HG03097 (cell line): ENCODE measurements at regions not wholly inside any gene's neighbourhood (a gene's known extent, or its start where the extent isn't known, plus 50 kb on each side); places are given as distances from the start of the nearest gene placed in this dataset.

Source experiments
- ATAC-seq: cut with Tn5 transposase; IDR thresholded peaks from one replicate; pipeline ENCODE4 v1.9.1; 2021; ENCODE audit not compliant: unreplicated experiment, low FRiP score

DNA sequence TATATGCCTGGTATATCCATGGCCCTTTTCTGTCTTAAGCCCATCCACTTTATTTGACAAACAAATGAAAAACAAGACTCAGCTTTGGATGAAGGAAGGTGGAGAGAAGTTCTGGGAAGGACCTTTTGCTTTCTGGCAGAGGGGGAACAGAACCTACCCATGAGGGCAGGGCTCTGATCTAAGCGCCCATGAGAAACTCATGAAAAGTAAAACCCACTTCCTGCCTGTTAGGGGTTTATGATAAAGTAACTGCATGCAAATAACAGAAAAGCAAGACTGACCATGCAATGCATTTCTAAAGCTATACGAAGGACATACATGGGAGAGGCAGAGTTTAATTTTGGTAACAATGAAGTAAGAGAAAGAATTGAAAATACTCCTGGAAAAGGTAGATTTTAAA, 181.9 kb upstream of the ADRA1B start:
- ATAC-seq, result no peak

GRCh38 chr5:159735036-159735435, 181.2 kb upstream of the ADRA1B start:
- no peak for ATAC-seq

DNA sequence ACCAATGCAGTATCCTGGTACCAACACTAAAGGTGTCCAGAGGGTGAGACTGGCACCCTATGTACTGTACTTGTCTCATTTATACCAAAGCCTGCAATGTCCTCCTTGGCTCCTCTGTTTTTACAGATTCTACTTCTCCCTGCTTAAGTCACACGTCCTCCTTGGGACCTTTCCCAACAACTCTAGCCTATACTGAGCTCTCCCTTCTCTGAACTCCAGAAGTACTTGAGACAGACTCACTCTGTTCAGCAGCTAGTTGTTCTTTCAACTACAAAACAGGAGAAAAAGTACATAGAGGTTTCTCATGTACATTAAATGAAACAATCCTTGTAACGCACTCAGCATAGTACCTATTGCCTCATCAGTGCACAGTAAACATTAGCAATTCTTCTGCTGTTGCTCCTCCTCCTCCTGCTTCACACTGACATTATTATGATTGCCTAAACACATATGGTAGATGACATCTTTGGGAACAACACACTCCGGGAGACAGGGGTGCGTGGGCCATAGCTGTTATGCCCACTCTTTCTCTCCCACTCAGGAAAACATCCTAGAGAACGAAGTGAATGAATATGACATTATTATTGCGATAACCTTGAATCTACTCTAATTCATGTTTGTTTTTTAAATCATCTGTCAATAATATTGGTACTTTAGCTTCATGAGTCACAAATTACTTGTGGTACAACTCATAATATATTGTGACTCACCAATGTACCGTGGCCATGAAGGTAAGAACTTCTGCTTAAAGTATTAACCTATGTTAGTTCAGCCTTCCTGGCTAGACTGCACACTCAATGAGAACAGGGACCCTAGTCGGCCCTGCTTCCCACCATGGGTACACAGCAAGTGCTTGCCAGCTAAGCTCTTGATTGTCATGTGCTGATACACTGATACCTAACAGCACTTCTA, 180.3 kb upstream of the ADRA1B start:
- ATAC-seq, result no peak

- ATAC-seq, result no peak
Measured at GRCh38 chr5:159736844-159737243, 179.4 kb upstream of the ADRA1B start.

DNA sequence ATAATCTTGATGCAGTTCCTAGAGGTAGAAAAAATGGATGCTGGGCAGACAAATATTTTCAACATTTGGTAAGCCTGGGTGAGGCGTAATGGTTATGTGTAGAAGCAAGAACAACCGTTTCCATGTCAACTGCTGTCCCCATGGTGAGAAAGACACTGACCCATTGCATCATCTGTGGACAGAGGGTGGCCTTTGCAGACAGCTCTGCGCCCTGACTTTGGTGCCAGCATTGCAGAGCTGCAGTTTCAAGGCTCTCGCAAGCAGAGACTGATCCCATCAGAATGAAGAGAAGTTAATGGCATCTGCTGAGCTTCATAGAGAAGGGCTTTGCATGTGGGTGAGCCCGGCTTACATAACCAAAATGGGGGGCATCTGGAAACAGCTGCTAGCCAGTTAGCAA, 179.0 kb upstream of the ADRA1B start:
- ATAC-seq, result no peak

GRCh38 chr5:159741829-159742322, 174.4 kb upstream of the ADRA1B start:
- ATAC-seq, result no peak

- no peak for ATAC-seq
Measured at GRCh38 chr5:159743234-159743633, 173.0 kb upstream of the ADRA1B start.

- no peak for ATAC-seq
Measured at GRCh38 chr5:159746707-159747106, 169.6 kb upstream of the ADRA1B start.

GRCh38 chr5:159749146-159749545, 167.1 kb upstream of the ADRA1B start:
- no peak for ATAC-seq

DNA sequence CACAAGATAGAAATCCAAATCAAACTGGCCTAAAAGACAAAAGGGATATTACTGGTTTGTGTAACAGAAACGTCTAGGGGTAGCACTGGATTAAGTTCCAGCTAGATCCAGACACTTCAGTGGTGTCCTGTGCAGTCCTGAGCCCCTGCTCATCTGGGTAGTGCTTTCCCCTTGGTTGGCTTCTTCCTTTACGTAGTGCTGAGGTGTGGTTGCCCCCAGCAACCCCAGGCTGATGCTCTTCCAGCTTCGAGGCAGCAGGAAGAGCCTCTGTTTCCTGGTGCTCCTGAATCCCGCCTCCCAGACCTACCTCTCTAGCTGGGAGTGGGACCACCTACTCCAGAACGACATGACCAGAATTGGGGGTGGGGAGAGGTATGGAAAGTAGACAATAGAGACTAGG, 166.1 kb upstream of the ADRA1B start:
- ATAC-seq, result no peak

DNA sequence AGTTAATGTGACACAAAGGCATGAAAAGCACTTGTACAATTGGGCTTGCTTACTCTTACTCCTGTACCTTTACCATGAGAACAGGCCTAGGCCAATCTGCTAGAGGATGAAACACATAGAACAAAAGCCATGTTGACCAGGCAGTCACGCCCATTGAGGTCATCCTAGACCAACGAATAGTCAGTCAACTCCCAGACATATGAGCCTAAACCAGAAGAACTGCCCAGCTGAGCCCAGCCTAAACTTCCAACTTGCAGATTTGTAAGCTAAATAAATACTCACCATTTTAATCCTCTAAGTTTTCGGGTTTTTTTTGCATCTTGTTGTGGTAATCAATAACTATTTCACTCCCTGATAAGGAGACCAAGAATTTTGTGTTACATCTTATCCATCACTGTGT, 164.8 kb upstream of the ADRA1B start:
- ATAC-seq, result no peak

DNA sequence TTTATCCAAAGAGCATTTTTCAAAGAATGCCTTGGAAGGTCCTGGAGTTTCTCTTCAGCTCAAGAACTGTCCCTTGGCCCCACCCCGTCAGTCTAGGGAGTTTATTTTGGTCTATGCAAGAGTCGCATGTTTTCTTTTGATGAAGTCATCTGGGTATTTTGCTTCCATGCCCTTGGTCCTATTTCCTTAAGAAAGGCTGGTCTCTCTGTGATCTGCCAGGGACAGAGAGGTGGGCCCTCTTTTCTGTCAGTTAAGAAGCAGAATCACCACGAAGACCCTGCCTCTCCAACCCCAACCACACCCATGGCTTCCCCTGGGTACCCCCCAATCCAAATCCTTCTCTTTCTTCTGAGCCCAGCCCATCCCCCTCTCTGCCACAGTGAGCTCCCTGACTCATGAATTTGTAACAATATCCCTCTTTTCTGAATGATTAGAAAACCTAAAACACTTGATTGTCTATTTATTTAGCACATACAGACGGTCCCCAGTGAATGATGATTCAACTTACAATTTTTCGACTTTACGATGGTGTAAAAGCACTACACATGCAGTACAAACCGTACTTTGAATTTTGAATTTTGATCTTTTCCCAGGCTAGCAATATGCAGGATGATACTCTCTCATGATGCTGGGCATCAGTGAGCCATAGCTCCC, 163.5 kb upstream of the ADRA1B start:
- no peak for ATAC-seq

- ATAC-seq, result no peak
Measured at GRCh38 chr5:159758189-159758588, 158.1 kb upstream of the ADRA1B start.

DNA sequence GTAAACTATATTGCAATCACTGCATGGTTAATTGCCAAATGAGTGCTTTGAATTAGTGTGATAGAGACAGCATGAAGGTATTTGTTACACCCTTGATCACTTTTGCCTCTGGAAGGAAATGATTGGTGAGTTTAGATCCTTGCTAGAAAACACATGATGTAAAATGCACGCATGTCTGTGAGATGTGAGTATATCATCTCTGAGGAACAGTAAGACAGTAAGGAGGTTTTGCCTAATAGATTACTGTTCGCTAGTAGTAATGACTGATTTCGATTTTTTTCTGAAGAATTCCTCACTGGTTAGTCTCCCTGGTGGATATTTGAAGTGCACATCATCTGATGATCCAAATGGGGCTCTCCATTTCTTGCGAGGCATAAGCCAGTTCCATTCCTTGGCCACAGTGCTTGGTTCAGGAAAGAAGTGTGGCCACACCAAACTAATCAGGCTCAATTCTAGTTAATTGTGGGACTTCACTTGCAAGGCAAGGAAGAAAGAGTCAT, 156.4 kb upstream of the ADRA1B start:
- no peak for ATAC-seq

DNA sequence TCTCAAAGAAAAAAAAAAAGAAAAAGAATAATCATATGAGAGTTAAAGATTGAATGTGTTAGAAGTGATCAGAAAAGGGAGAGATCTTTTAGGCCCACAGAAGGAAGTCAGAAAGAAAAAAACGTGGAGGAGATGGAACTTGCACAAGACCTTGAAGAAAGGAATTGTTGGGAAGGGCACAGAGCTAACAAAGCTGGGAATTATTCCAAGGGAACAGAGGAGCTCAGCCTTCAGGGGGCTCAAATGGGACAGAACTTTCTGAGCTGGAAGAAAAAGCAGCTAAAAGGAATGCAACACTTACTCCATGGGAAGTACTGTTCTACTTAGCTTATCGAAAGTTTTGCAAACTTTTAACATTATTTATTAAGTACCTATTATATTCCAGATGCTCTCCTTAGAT, 153.4 kb upstream of the ADRA1B start:
- no peak for ATAC-seq

- no peak for ATAC-seq
Measured at GRCh38 chr5:159763562-159763961, 152.7 kb upstream of the ADRA1B start.

GRCh38 chr5:159764283-159765134, 151.8 kb upstream of the ADRA1B start:
- no peak for ATAC-seq

- no peak for ATAC-seq
Measured at GRCh38 chr5:159765135-159765433, 151.2 kb upstream of the ADRA1B start.

- no peak for ATAC-seq
Measured at GRCh38 chr5:159765760-159766517, 150.3 kb upstream of the ADRA1B start.

GRCh38 chr5:159768243-159768642, 148.0 kb upstream of the ADRA1B start:
- ATAC-seq, result no peak
